ENCODE measurements at regions not wholly inside any gene's neighbourhood (a gene's known extent, or its start where the extent isn't known, plus 50 kb on each side); places are given as distances from the start of the nearest gene placed in this dataset.

GRCh38 chr12:30330565-30330964, 365.1 kb downstream of the IPO8 start:
- H3K36me3 ChIP-seq (ENCODE audit: low read depth) = no peaks in the 10 kb centered on the region
- H3K9me3 ChIP-seq (ENCODE audit: low read depth) = no peaks in the 10 kb centered on the region
- H3K4me2 ChIP-seq (ENCODE audit: unreplicated experiment) = no peak overlapping the region
- no peak overlapping the region for H3K9ac ChIP-seq
- H3K9me2 ChIP-seq (ENCODE audit: insufficient read depth) = no peaks in the 10 kb centered on the region
- no peak overlapping the region for H2AFZ ChIP-seq
- TF ChIP-seq EZH2 (IDR thresholded peaks at IDR 0.05; ENCODE audit: insufficient read depth, poor library complexity, severe bottlenecking) = no peak
- no peak for TF ChIP-seq EZH2phosphoT487 (IDR thresholded peaks at IDR 0.05; ENCODE audit: insufficient read depth, low read depth)
- no peak overlapping the region for H3K4me3 ChIP-seq
- no peaks in the 10 kb centered on the region for H3K4me1 ChIP-seq (ENCODE audit: insufficient read depth)
- H3K79me2 ChIP-seq (ENCODE audit: insufficient read depth) = no peaks in the 10 kb centered on the region
- H3F3A ChIP-seq (ENCODE audit: insufficient read depth) = no peaks in the 10 kb centered on the region
- H3K27ac ChIP-seq = no peak overlapping the region
- no peaks in the 10 kb centered on the region for H4K20me1 ChIP-seq (ENCODE audit: insufficient read depth)
- no peaks in the 10 kb centered on the region for H3K27me3 ChIP-seq (replicated peaks; ENCODE audit: insufficient read depth)
- no peak for DNase-seq
- in situ Hi-C loops (cut with MboI) = no loop called here

- Histone ChIP-seq H3K4me1 (ENCODE audit: insufficient read depth) (no peaks in the 10 kb centered on the region), H3K36me3 (ENCODE audit: low read depth) (no peaks in the 10 kb centered on the region), H3F3A (ENCODE audit: insufficient read depth) (no peaks in the 10 kb centered on the region), H3K79me2 (ENCODE audit: insufficient read depth) (no peaks in the 10 kb centered on the region), H3K27me3 (replicated peaks; ENCODE audit: insufficient read depth) (no peaks in the 10 kb centered on the region), H3K9me2 (ENCODE audit: insufficient read depth) (no peaks in the 10 kb centered on the region), H4K20me1 (ENCODE audit: insufficient read depth) (no peaks in the 10 kb centered on the region), H3K9ac (no peak overlapping the region), H3K4me2 (ENCODE audit: unreplicated experiment) (no peak overlapping the region), H3K4me3 (no peak overlapping the region), H3K27ac (no peak overlapping the region), H2AFZ (no peak overlapping the region), H3K9me3 (ENCODE audit: low read depth) (no peaks in the 10 kb centered on the region)
- in situ Hi-C loops (cut with MboI) = no loop called here
- DNase-seq = no peak
- TF ChIP-seq EZH2phosphoT487 (IDR thresholded peaks at IDR 0.05; ENCODE audit: insufficient read depth, low read depth) (no peak), EZH2 (IDR thresholded peaks at IDR 0.05; ENCODE audit: insufficient read depth, poor library complexity, severe bottlenecking) (no peak)
- WGBS, 2 experiments (ENCODE audit: low coverage in 1 of 2, low lambda C conversion rate in 2 of 2, missing lambda C conversion rate in 2 of 2) = 24 to 25% methylated on average over 2 of the region's 2 CpGs
These were observed 366.4 kb downstream of the IPO8 start for GRCh38 chr12:30329281-30329680.

- in situ Hi-C loops (cut with MboI) = no loop called here
- no peak overlapping the region for H3K4me2 ChIP-seq (ENCODE audit: unreplicated experiment)
- no peaks in the 10 kb centered on the region for H3K4me1 ChIP-seq (ENCODE audit: insufficient read depth)
- no peaks in the 10 kb centered on the region for H3K9me2 ChIP-seq (ENCODE audit: insufficient read depth)
- no peak overlapping the region for H3K4me3 ChIP-seq
- H3K36me3 ChIP-seq (ENCODE audit: low read depth) = no peaks in the 10 kb centered on the region
- H3K27me3 ChIP-seq (replicated peaks; ENCODE audit: insufficient read depth) = no peaks in the 10 kb centered on the region
- DNase-seq = no peak
- H4K20me1 ChIP-seq (ENCODE audit: insufficient read depth) = no peaks in the 10 kb centered on the region
- no peaks in the 10 kb centered on the region for H3K9me3 ChIP-seq (ENCODE audit: low read depth)
- no peak overlapping the region for H2AFZ ChIP-seq
- 17% methylated on average over 4 of the region's 4 CpGs for WGBS, 2 experiments (ENCODE audit: low coverage in 1 of 2, low lambda C conversion rate in 2 of 2, missing lambda C conversion rate in 2 of 2)
- H3K27ac ChIP-seq = no peak overlapping the region
- no peak overlapping the region for H3K9ac ChIP-seq
- no peaks in the 10 kb centered on the region for H3K79me2 ChIP-seq (ENCODE audit: insufficient read depth)
- TF ChIP-seq EZH2phosphoT487 (IDR thresholded peaks at IDR 0.05; ENCODE audit: insufficient read depth, low read depth) = no peak
- TF ChIP-seq EZH2 (IDR thresholded peaks at IDR 0.05; ENCODE audit: insufficient read depth, poor library complexity, severe bottlenecking) = no peak
- no peaks in the 10 kb centered on the region for H3F3A ChIP-seq (ENCODE audit: insufficient read depth)
These were observed 372.7 kb downstream of the IPO8 start for GRCh38 chr12:30323008-30323407.

GRCh38 chr12:30320561-30320960, 375.1 kb downstream of the IPO8 start:
- no peak overlapping the region for H3K27ac ChIP-seq
- no peaks in the 10 kb centered on the region for H3K9me3 ChIP-seq (ENCODE audit: low read depth)
- H3K27me3 ChIP-seq (replicated peaks; ENCODE audit: insufficient read depth) = no peaks in the 10 kb centered on the region
- H2AFZ ChIP-seq = no peak overlapping the region
- no peaks in the 10 kb centered on the region for H3K79me2 ChIP-seq (ENCODE audit: insufficient read depth)
- WGBS, 2 experiments (ENCODE audit: low coverage in 1 of 2, low lambda C conversion rate in 2 of 2, missing lambda C conversion rate in 2 of 2) = 72 to 79% methylated on average over 13 of the region's 13 CpGs
- no peak overlapping the region for H3K9ac ChIP-seq
- H3K9me2 ChIP-seq (ENCODE audit: insufficient read depth) = no peaks in the 10 kb centered on the region
- no peak for DNase-seq
- H3K4me3 ChIP-seq = no peak overlapping the region
- in situ Hi-C loops (cut with MboI) = no loop called here
- TF ChIP-seq EZH2phosphoT487 (IDR thresholded peaks at IDR 0.05; ENCODE audit: insufficient read depth, low read depth) (no peak), EZH2 (IDR thresholded peaks at IDR 0.05; ENCODE audit: insufficient read depth, poor library complexity, severe bottlenecking) (no peak)
- no peaks in the 10 kb centered on the region for H4K20me1 ChIP-seq (ENCODE audit: insufficient read depth)
- H3K4me2 ChIP-seq (ENCODE audit: unreplicated experiment) = no peak overlapping the region
- H3K4me1 ChIP-seq (ENCODE audit: insufficient read depth) = no peaks in the 10 kb centered on the region
- no peaks in the 10 kb centered on the region for H3K36me3 ChIP-seq (ENCODE audit: low read depth)
- H3F3A ChIP-seq (ENCODE audit: insufficient read depth) = no peaks in the 10 kb centered on the region

- Histone ChIP-seq H3K79me2 (ENCODE audit: insufficient read depth) (no peaks in the 10 kb centered on the region), H4K20me1 (ENCODE audit: insufficient read depth) (no peaks in the 10 kb centered on the region), H3K9me3 (ENCODE audit: low read depth) (no peaks in the 10 kb centered on the region), H3K9ac (no peak overlapping the region), H3K4me1 (ENCODE audit: insufficient read depth) (no peaks in the 10 kb centered on the region), H3K27me3 (replicated peaks; ENCODE audit: insufficient read depth) (0 out of 2 replicates have a peak, but pooled peaks cover 2% of the 10 kb centered on the region), H2AFZ (no peak overlapping the region), H3K27ac (no peak overlapping the region), H3F3A (ENCODE audit: insufficient read depth) (no peaks in the 10 kb centered on the region), H3K4me3 (no peak overlapping the region), H3K9me2 (ENCODE audit: insufficient read depth) (no peaks in the 10 kb centered on the region), H3K36me3 (ENCODE audit: low read depth) (no peaks in the 10 kb centered on the region), H3K4me2 (ENCODE audit: unreplicated experiment) (no peak overlapping the region)
- no peak for TF ChIP-seq EZH2 (IDR thresholded peaks at IDR 0.05; ENCODE audit: insufficient read depth, poor library complexity, severe bottlenecking)
- no peak for TF ChIP-seq EZH2phosphoT487 (IDR thresholded peaks at IDR 0.05; ENCODE audit: insufficient read depth, low read depth)
- 4 to 15% methylated on average over 5 of the region's 5 CpGs for WGBS, 2 experiments (ENCODE audit: low coverage in 1 of 2, low lambda C conversion rate in 2 of 2, missing lambda C conversion rate in 2 of 2)
- in situ Hi-C loops (cut with MboI) = no loop called here
- DNase-seq = no peak
These were observed 381.1 kb downstream of the IPO8 start for GRCh38 chr12:30314506-30315100.
